Parathyroid adenoma (tissue), 2 donors: ENCODE measurements at regions not wholly inside any gene's neighbourhood (a gene's known extent, or its start where the extent isn't known, plus 50 kb on each side); places are given as distances from the start of the nearest gene placed in this dataset.
"Not testable (repeated sequence)": the region's sequence is repeated elsewhere in the genome, so short reads cannot be mapped to it uniquely, and the experiment has no call there.

Source experiments
- H2AFZ ChIP-seq: fragments of 300-600 bp; sonication (generic); one replicate; pipeline ENCODE4 v1.7.0; 2017; ENCODE audit warnings: antibody characterized with exemption, mild to moderate bottlenecking
- H3K27ac ChIP-seq: fragments of 300-600 bp; sonication (generic); one replicate; pipeline ENCODE4 v1.7.0; 2017
- H3K27me3 ChIP-seq: fragments of 300-600 bp; sonication (generic); one replicate; pipeline ENCODE4 v1.7.0; 2017; ENCODE audit warnings: low read length; ENCODE audit not compliant: control insufficient read depth, insufficient read depth
- H3K36me3 ChIP-seq: fragments of 300-600 bp; sonication (generic); one replicate; pipeline ENCODE4 v1.7.0; 2017; ENCODE audit warnings: low read length; ENCODE audit not compliant: control insufficient read depth, insufficient read depth
- H3K4me1 ChIP-seq: fragments of 300-600 bp; sonication (generic); one replicate; pipeline ENCODE4 v1.7.0; 2017; ENCODE audit warnings: control low read depth
- H3K4me2 ChIP-seq: fragments of 300-600 bp; sonication (generic); one replicate; pipeline ENCODE4 v1.7.0; 2017; ENCODE audit warnings: low read length
- H3K4me3 ChIP-seq: fragments of 300-600 bp; sonication (generic); one replicate; pipeline ENCODE4 v1.7.0; 2017; ENCODE audit warnings: low read depth, low read length
- H3K79me2 ChIP-seq: fragments of 300-600 bp; sonication (generic); one replicate; pipeline ENCODE4 v1.7.0; 2017; ENCODE audit warnings: control low read depth
- H3K9ac ChIP-seq: fragments of 300-600 bp; sonication (generic); one replicate; pipeline ENCODE4 v1.7.0; 2017; ENCODE audit warnings: mild to moderate bottlenecking
- H3K9me3 ChIP-seq: fragments of 300-600 bp; sonication (generic); one replicate; pipeline ENCODE4 v1.7.0; 2017; ENCODE audit warnings: low read length; ENCODE audit not compliant: control insufficient read depth
- CTCF ChIP-seq: fragments of 300-600 bp; sonication (generic); IDR thresholded peaks from one replicate; pipeline ENCODE4 v1.7.0; 2017; ENCODE audit warnings: antibody characterized with exemption, mild to moderate bottlenecking
- donor health status: primary hyperparathyroidism.

GRCh38 chr14:103190741-103191140, 67.5 kb downstream of the TNFAIP2 start:
- no peaks in the 10 kb centered on the region for H3K79me2 ChIP-seq
- TF ChIP-seq CTCF: no peak
- peaks cover 29% of the 10 kb centered on the region for H3K4me1 ChIP-seq
- no peaks in the 10 kb centered on the region for H3K27me3 ChIP-seq
- H2AFZ ChIP-seq: no peak overlapping the region
- H3K4me2 ChIP-seq: no peak overlapping the region
- H3K4me3 ChIP-seq: no peak overlapping the region
- no peak overlapping the region for H3K9ac ChIP-seq
- H3K9me3 ChIP-seq: no peaks in the 10 kb centered on the region
- no peak overlapping the region for H3K27ac ChIP-seq
- no peaks in the 10 kb centered on the region for H3K36me3 ChIP-seq

DNA sequence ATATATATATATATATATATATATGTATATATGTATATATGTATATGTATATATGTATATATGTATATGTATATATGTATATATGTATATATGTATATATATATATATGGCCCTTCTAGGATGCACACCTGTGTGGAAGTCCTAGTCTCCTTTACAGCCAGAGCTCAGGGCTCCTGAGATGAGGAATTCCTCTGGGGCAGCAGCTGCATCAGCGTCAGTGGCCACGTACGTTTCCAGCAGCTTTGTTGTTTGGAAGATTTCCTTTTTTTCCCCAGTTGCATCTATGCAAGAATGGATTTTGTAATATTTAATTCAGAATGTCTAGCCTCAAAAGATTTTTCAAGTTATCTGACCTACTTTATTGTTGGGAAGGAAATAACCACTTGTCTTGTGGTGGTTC, 68.6 kb downstream of the TNFAIP2 start:
- H3K4me1 ChIP-seq: peaks cover 18% of the 10 kb centered on the region
- no peaks in the 10 kb centered on the region for H3K36me3 ChIP-seq
- no peaks in the 10 kb centered on the region for H3K27me3 ChIP-seq
- no peaks in the 10 kb centered on the region for H3K9me3 ChIP-seq
- H3K4me2 ChIP-seq: no peak overlapping the region
- no peak for TF ChIP-seq CTCF
- no peaks in the 10 kb centered on the region for H3K79me2 ChIP-seq
- no peak overlapping the region for H3K4me3 ChIP-seq
- no peak overlapping the region for H3K27ac ChIP-seq
- H2AFZ ChIP-seq: no peak overlapping the region
- H3K9ac ChIP-seq: no peak overlapping the region

DNA sequence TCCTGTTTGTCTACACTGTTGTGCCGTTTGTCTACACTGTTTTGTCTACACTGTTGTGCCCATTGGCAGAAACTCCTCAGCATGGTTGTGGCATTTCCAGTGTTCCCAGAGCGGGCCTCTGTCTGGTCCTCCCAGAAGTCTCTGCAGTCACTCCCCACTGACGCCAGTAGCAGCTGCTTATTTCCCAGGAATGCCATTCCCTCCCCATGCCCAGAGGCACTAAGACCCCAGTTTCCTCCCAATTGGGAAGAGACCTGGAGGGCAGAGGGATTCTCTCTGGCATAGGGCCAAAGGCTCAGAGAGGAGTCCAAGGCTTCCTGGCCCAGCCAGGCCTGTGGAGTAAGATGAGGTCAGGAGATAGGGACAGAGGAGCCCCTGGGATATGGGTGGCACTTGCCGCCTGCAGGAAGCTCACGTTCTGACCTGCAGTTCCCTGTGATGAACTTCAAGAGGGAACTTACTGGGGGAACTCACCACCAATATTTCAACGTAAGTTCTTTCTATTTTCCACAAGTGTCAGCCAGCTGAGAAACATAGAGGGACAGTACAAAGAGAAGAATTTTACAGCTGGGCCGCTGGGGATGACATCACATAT, 69.1 kb downstream of the TNFAIP2 start:
- Histone ChIP-seq H3K4me3 (no peak overlapping the region), H3K4me1 (peaks cover 13% of the 10 kb centered on the region), H3K79me2 (no peaks in the 10 kb centered on the region), H2AFZ (no peak overlapping the region), H3K9ac (no peak overlapping the region), H3K4me2 (no peak overlapping the region), H3K27ac (no peak overlapping the region), H3K9me3 (no peaks in the 10 kb centered on the region), H3K36me3 (no peaks in the 10 kb centered on the region), H3K27me3 (no peaks in the 10 kb centered on the region)
- no peak for TF ChIP-seq CTCF

- not testable (repeated sequence) for H2AFZ ChIP-seq, H3K27ac ChIP-seq, H3K79me2 ChIP-seq, H3K27me3 ChIP-seq, H3K9ac ChIP-seq, H3K4me3 ChIP-seq, H3K4me2 ChIP-seq, H3K9me3 ChIP-seq, H3K36me3 ChIP-seq
- peaks cover 12% of the 10 kb centered on the region for H3K4me1 ChIP-seq
Observed at GRCh38 chr14:103192861-103193260, 69.6 kb downstream of the TNFAIP2 start.

DNA sequence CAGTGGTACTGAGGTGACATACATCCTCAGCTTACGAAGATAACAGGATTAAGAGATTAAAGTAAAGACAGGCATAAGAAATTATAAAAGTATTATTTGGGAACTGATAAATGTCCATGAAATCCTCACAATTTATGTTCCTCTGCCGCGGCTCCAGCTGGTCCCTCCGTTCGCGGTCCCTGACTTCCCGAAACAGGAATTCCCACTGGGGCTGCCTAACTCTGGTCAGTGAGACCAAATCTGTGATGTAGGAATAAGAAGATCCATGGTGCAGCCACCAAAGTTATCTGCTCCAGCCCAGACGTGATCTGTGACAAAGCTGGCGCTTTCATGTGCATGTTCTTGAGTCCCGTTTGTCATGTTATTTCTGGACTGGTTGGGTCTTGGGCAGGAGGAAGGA, 70.2 kb downstream of the TNFAIP2 start:
- not testable (repeated sequence) for H3K9ac ChIP-seq, H3K36me3 ChIP-seq, H3K4me2 ChIP-seq, H3K79me2 ChIP-seq, H2AFZ ChIP-seq, H3K27me3 ChIP-seq, H3K9me3 ChIP-seq, H3K4me3 ChIP-seq
- H3K27ac ChIP-seq: peak overlapping the region; percentile 57
- H3K4me1 ChIP-seq: peaks cover 17% of the 10 kb centered on the region
